HG03045 (cell line): ENCODE measurements at regions not wholly inside any gene's neighbourhood (a gene's known extent, or its start where the extent isn't known, plus 50 kb on each side); places are given as distances from the start of the nearest gene placed in this dataset.

Source experiments
- ATAC-seq: cut with Tn5 transposase; IDR thresholded peaks from one replicate; pipeline ENCODE4 v1.9.1; 2021; ENCODE audit warnings: mild to moderate bottlenecking, moderate library complexity; ENCODE audit not compliant: unreplicated experiment

DNA sequence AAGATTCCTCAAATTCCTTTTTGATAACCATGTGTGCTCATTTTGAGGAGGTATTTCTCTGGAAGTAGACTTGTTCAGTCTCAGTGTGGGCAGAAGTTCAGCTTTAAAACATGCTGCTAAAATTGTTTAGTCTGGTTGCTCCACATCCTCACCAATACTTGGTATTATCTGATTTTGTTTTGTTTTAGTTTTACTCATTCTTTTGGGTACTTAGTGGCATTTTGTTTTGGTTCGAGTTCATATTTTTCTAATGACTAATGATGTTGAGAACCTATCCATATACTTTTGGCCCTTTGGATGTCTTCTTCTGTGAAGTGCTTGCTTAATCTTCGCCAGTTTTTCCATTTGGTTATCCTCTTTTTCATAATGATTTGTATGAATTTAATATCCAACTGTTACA lies 694.2 kb upstream of the FZD8 start:
- ATAC-seq = no peak

DNA sequence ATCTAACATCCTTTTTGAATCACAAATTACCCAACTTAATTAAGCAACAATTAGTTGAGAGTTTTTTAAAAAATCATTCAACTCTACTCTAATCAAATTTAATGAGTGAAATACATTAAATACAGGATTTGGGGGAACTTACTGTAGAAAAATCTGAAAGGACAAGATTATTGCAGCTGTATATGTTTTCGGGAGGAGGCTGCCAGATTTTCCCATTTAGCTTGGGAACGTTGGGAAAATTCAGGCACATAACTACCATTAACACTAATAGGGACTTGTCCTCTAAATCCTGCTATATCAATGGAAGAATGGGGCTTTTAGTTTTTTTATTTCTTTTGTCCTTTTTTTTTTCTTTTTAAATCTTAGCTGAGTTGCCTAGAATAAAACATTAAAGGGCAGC lies 691.4 kb upstream of the FZD8 start:
- ATAC-seq = no peak

DNA sequence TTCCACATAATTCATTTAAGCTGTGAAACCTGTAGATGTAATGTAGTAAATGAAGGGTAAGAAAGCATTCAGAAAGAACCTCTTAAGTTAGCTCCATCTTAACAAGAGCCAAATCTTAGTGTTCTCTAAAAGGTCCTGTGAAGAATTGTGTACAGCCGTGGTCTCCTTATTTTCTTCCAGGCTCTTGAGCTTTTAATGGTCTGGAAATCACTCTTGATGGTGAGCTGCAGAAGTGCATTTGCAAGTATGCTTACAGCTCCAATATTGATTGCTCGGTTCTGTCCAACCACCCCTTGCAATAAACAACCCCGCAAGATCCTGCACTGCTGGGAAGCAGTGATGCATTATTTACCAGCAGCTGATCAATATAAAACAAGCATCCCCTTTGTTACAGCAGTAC lies 690.8 kb upstream of the FZD8 start:
- ATAC-seq = no peak

DNA sequence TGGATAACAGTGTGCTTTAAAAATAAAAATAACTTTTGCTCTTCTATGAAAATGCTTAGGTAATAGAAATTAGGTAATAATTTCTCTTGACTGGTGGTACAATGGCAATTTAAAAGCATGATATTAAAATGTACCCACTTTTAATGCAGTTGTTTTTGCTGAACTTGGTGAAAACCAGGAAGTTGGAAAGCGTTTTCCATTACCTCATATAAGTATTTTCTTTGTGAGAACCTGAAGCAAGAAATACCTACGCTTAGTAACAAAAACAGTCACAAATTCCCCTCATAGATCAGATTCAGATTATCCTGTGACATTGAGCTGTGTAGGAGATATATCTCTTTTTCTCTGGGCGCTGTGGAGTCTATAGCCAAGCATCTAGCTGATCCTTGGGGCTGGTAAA lies 689.0 kb upstream of the FZD8 start:
- no peak for ATAC-seq

DNA sequence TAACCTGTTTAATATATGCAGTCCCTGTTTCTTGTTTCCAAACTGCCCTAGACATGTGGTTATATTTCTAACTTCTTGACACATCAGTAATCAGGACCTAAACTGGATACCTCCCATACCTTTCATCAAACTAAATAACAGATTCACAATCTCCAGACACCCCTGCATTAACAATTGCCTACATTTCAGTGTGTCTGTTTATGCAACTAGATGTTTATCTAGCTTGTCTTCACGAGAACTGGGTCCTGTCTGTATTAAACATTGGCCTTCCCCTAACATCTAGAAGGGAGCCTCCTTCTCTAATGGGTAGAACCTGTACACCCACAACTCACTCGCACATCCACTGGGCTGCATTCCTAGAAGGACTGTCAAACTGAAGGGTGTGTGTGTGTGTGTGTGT lies 683.7 kb upstream of the FZD8 start:
- no peak for ATAC-seq

DNA sequence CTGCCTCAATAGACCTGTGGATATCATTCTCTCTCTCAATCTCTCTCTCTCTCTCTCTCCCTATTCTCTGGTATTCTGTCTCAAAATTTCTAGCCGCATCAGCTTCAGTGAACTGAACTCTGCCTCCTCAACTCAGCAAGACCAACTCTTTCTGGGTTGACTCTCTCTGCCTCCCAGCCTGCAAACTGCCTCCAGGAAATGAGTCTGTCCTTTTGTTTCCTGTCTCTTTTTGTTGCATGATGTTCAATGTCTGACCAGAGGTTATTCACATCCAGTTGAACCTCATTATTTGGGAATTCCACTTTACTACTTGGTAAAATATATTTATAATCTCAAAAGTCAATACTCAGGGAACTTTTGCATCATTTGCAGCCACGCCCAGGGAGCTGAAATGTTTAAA lies 682.7 kb upstream of the FZD8 start:
- no peak for ATAC-seq

DNA sequence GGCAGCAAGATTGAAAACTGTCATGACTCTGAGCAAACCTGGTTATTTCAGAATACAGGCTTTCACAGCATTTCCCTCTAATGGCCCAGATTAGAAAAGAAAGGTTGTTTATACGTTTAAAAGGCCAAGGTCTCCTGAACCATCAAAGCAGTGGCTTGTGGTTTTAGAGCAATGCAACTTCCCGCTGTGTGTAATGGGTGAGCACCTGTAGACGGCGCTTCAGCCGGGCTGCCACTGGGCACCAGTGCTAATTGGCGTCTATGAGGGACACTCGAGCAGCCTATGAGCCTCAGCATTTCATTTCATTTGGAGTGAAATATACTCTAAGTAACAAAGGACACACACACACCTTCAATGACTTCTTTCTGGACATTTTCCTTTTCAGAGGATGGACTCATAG lies 671.0 kb upstream of the FZD8 start:
- ATAC-seq = no peak

DNA sequence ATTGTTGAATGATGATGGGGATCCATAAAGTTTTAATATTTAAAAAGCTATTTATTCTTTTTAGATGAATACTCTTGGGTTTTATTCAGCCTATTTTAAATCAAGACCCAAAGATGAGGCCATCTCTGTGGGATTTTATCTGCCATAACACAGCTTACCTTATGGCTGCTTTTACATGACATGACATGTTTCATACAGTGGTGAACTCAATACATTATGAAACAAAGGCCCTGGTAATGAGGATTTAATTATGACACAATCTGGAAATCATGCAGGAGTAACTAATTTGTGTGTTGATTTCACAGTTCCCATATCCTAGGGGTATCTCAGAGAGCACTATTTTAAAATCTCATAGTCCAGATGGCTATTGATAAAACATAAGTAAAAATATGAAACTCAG lies 661.8 kb upstream of the FZD8 start:
- no peak for ATAC-seq

DNA sequence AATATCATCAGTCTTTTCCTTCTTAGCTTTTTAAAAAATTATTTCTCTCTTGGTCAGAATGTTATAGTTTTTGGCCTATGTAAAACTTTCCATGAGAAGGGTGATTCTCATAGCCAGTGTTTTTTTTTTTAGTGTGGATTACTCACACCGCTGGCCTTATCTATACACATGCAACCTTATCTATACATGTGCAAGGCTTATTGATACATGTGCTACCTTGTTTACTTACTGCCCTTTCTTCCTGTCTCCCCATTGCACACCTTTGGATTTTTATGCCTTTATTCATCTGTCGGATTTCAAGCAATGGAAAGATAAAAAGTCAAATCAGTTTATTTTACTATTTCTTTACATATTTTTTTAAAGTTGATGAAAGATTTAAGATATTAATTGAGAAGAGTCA lies 660.0 kb upstream of the FZD8 start:
- ATAC-seq = no peak

DNA sequence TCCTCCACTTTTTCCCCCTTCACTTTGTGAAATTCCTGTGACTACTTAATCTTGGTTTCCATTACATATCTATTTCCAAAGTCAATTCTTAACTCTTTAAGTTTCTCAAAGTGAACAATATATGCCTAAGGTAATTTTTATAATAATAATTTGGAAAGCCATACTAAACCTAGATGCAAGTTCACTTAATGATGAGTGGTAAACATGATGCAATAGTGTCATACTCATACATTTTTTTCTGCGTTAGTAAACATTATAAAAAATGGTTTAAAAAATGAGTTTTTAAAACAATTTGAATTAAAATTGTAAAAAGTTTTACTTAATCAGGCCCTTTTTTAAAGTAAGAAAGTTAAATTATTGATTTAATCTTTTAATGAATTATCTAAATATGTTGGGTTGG lies 659.4 kb upstream of the FZD8 start:
- no peak for ATAC-seq

DNA sequence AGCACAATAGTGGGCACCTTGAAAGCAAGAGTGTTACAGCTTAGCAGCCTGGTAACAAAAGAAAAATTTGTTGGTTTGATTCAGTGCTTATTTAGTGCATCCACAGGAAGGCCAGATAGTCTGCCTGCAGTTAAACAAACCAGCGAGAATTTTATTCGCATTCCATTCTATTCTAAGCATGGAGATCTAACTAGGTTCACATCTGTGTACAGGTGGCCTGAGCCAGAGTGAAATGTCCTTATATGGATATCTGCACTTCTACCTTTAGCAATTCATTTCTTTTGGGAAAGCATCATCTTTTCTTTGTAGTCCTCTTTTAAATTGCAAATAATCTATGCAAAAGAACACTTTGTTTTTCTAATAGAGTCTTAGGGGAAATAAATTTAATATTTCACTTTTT lies 659.0 kb upstream of the FZD8 start:
- ATAC-seq = no peak

DNA sequence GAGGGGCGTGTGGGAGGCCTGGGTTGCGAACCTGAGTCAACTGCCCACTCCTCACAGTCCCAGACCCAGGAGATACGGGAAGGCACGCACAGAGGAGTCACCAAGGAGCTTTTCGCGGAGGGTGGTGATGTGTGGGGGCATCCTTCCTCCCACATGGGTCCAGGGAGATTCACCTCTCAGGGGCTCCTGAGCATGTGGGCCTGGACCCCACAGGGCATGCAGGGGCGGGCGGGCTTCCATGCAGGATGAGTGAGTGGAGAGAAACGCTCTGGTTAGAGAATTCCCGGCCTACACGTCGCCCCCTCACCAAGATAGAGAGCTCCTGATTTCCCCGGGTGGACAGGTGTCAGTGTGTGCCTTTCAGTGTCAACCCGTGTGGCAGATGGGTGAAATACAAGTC lies 641.7 kb upstream of the FZD8 start:
- ATAC-seq = no peak

DNA sequence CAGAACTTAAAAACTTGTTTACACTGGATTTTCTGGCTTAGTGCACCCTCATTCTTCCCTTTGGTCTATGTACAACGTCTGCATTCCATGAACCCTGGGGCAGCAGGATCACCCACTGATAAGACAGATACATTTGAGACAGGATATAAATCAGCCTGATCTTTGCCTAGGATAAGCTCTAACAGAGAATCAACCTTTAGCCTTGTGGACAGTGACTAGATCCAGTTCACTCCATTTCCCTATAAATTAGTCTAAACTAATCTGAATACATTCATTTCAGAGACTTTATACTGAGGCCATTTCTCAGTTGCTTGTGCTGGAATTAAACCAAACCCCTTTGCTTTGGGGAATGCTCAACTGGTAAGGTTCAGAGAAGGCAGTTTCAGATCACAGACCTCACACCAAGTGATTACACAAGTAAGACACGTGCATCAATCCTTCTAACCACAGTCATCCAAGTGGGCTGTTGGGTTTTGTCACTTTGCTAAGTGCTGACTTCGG lies 639.8 kb upstream of the FZD8 start:
- ATAC-seq = no peak

DNA sequence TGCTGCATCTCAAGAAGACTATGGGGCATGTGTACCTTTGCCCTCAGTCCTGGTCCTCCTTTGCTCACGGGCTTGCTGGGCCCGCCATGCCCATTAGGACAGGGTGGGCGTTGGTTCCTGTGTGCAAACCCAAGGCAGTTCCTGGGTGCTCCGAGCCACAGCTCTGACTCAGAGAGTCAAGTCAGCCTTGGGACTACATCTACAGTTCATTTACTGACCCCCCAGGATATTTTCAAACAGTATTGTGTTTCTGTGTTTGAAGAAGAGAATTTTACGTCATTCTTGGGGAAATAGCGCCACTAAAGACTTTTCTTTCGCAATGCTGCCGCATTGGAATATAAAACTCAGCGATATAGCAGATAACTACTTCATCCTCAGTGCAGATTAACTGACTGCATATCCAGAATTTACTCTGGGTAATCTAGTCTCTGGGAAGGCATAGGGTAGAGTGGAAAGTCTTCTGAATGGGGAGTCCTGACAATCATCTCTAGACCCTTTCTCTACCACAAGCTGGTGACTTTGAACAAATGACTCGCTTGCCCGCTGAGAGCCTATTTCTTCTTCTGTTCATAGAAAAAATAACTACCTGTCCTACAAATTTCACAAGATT lies 638.9 kb upstream of the FZD8 start:
- ATAC-seq = no peak

DNA sequence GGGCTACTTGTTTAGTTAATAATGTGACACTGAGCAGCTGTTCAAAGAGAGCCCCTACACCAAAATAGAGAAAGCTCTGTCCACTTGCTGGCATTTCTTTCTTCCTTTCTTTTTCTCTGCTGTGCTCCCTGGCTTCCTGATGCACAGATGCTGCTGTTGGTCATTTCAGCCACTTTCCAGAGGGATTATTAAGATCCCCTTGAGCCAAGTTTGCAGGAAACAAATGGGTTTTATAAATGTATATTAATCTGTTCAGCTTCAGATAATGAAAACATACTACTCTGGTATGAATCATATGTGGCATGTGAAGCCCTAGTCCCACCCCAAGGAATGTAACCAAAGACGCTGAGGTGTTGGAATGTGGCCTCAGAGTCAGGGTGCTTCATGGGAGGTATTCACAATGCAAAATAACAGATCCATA lies 638.2 kb upstream of the FZD8 start:
- ATAC-seq = no peak

DNA sequence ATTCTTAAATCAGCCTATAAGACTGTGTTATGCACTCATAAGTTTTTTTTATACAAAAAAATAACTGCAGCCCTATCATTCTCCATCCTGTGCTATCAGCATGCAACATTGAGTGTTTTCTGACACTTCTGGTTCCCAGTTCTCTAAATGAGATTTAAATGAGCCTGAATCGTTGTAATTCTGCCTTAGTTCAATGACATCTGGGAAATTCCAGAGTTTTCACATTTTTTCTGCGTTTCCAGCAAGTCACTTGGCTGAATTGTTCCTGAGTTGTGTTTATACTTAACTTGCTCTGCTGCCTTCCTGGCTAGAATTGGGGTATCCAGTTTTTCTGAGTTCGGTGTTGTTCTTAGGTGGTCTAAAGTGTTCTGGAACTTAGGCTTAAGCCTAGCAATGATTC lies 636.1 kb upstream of the FZD8 start:
- no peak for ATAC-seq

DNA sequence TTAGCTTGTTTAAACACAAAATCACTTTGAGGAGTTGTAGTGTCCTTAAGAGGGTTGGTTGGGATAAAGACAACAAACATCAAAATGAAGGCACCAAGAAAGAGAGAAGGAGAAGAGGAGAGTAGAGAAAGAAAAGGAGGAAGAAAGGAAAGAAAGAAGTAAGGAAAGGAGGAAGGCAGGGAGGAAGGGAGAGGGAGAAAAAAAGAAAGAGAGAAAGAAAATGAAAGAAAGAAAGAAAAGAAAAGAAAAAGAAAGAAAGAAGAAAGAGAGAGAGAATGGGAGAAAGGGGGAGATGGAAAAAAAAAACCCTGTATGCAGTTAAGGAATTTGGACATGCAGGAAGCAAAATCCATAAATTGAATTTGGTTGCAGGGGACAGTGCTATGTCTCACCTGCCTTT lies 635.4 kb upstream of the FZD8 start:
- ATAC-seq = no peak

DNA sequence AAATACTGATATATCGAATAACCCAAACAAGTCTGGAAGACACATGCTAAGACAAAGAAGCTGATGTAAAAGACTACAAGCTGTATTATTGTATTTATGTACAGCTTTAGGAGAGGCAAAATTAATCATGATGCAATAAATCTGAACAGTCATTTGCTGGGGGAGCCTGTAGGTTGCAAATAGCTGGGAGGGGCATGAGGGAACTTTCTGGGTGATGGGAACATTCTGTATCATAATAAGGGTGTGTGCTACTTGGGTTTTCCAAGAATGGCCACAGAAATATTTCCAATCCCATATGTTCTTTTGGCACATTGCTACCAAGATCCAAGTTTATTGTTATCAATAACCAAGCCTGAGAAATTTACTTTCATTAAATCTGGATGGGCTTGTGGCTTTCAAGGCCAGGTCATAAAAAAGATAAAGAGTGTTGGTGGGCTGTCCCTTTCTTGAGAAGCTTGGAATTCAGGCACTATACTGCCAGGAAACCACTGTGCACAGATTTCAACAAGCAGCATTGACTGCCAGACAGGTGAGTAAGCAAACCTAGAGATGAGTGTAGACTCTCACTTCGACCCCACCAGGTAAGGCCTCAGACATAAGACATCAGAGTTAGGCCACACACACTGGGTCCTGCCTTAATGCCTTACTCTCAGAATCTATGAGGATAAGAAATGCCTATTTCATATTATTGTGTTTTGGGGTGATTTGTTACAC lies 629.7 kb upstream of the FZD8 start:
- no peak for ATAC-seq

DNA sequence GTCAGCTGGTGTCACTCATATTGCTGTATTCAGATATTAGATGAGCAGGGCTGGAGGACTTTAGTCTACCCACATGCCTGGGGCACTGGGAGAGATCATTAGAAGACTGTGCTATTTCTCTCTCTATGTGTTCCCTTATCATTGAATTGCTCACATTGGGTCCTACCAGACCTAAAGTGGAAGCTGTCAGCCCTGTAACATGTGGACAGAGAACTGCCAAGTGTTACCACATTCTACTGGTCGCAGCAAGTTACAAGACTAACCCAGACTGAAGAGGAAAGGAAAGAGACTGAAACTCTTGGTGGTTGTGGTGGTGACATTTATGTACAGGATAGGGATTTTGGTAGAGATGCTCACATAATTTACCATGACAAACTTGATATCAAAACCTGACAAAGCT lies 627.1 kb upstream of the FZD8 start:
- ATAC-seq = no peak

DNA sequence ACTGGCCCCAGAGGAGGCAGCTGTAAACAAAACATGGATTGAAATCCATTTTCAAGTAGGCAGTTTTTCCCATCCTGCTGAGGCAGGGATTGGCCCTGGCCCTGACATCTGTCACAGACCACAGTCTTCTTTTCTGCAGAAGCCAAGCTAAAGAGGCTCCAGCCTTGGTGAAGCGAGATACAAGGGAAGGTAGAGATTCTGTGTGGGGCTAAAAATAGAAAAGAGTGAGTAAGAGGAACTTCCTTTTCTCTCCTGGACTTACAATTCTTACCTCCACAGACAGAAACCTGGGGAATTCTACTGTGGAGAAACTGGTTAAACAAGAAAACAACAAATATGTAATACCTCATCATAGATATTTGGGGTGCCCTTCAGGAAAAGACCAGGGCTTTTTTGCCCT lies 624.8 kb upstream of the FZD8 start:
- ATAC-seq = no peak

DNA sequence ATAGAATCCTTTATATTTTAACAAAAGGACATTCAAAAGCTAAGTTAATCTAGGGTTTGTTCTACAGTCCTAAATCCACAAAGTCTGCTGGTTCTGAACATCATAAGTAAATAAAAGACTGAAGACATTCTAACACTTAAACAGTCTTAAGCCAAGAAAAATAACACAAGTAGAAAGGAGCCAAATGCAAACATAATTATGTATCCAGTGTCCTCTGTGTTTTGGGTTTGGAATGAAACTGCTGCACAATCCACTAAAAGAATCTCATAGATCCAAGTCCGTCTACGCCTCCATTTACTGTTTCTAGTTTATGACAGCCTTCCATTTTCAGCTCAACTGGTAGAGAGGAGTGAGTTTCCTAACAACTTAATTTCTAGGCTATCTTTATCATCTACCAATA lies 623.6 kb upstream of the FZD8 start:
- ATAC-seq = no peak

DNA sequence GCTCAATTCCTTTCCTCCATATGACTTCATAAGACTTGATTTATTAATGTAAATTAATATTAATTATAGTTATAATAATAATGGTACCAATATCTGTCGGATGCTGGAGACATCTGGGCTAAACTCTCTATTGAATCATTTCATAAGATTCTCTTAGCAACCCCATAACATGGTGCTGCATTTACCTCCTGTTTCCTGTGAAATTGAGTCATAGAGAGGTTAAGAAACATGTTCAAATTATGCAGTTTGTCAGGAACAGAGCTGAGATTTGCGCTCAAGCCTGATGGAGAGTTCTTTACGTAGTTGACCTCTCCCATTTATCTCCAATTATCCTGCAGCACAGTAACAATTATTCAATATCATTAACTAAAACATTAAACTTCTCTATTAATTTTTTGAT lies 621.8 kb upstream of the FZD8 start:
- ATAC-seq = no peak

DNA sequence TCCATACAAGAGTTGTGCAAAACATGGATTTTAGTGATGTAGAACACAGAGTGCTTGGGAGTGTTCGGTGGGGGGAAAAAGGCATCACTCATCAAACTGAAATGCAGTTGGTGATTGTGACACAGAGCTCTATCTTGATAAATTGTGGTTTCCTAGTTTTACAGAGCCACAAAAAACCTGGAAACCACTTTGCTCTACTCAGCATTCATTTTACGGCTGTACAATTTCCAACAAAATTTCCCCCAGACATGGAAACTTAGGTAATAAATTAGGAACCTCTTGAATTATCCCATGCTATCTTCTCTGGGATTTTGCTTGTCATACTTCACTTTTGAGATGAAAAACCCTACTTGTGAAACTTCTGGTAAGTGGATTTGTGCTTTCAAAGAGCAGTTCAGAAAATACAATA lies 614.9 kb upstream of the FZD8 start:
- ATAC-seq = no peak
